WERI-Rb-1 (cell line): ENCODE measurements at regions not wholly inside any gene's neighbourhood (a gene's known extent, or its start where the extent isn't known, plus 50 kb on each side); places are given as distances from the start of the nearest gene placed in this dataset.

Source experiments
- DNase-seq: peaks from one replicate; pipeline ENCODE4 v3.0.0-alpha.2; 2020
- H3K27ac ChIP-seq: fragments of 250-450 bp; sonication (Bioruptor Pico); 2 replicates; pipeline ENCODE4 v1.5.1; 2020; ENCODE audit warnings: mild to moderate bottlenecking, moderate library complexity
- H3K27me3 ChIP-seq: fragments of 250-450 bp; sonication (Bioruptor Pico); 2 replicates; pipeline ENCODE4 v1.5.1; 2021; ENCODE audit warnings: mild to moderate bottlenecking, low read depth, moderate library complexity; ENCODE audit not compliant: insufficient read depth, severe bottlenecking
- H3K36me3 ChIP-seq: fragments of 250-450 bp; sonication (Bioruptor Pico); 2 replicates; pipeline ENCODE4 v1.5.1; 2020; ENCODE audit warnings: mild to moderate bottlenecking, moderate library complexity
- H3K4me3 ChIP-seq: 2 replicates; pipeline ENCODE4 v1.5.1; 2011; ENCODE audit warnings: low read depth, mild to moderate bottlenecking, control low read depth, low read length
- H3K9me3 ChIP-seq: fragments of 250-450 bp; sonication (Bioruptor Pico); 2 replicates; pipeline ENCODE4 v1.5.1; 2021; ENCODE audit warnings: mild to moderate bottlenecking, moderate library complexity; ENCODE audit not compliant: severe bottlenecking
- CTCF ChIP-seq: IDR thresholded peaks from 2 replicates; pipeline ENCODE4 v1.5.1; 2011; ENCODE audit warnings: low read depth, mild to moderate bottlenecking, control low read depth, inconsistent platforms, low read length

- Histone ChIP-seq H3K4me3 (no peak overlapping the region), H3K36me3 (no peaks in the 10 kb centered on the region), H3K27me3 (peaks cover 49% of the 10 kb centered on the region), H3K27ac (no peak overlapping the region), H3K9me3 (no peaks in the 10 kb centered on the region)
- TF ChIP-seq CTCF = no peak
- DNase-seq = no peak
These were observed 146.6 kb downstream of the ZNF33B start for GRCh38 chr10:42491801-42492200.

GRCh38 chr10:42491001-42491592 lies 147.3 kb downstream of the ZNF33B start:
- no peak for DNase-seq
- Histone ChIP-seq H3K4me3 (no peak overlapping the region), H3K27ac (no peak overlapping the region), H3K36me3 (no peaks in the 10 kb centered on the region), H3K27me3 (peaks cover 55% of the 10 kb centered on the region), H3K9me3 (no peaks in the 10 kb centered on the region)
- no peak for TF ChIP-seq CTCF

- TF ChIP-seq CTCF = no peak
- Histone ChIP-seq H3K9me3 (no peaks in the 10 kb centered on the region), H3K4me3 (no peak overlapping the region), H3K27me3 (peaks cover 50% of the 10 kb centered on the region), H3K27ac (no peak overlapping the region), H3K36me3 (no peaks in the 10 kb centered on the region)
- DNase-seq = no peak
These were observed 148.0 kb downstream of the ZNF33B start for GRCh38 chr10:42490368-42490767.

- no peak for DNase-seq
- H3K4me3 ChIP-seq = no peak overlapping the region
- no peaks in the 10 kb centered on the region for H3K36me3 ChIP-seq
- peaks cover 48% of the 10 kb centered on the region for H3K27me3 ChIP-seq
- H3K9me3 ChIP-seq = no peaks in the 10 kb centered on the region
- no peak overlapping the region for H3K27ac ChIP-seq
- no peak for TF ChIP-seq CTCF
These were observed 150.0 kb downstream of the ZNF33B start for GRCh38 chr10:42488416-42488815.

- Histone ChIP-seq H3K27ac (no peak overlapping the region), H3K9me3 (no peaks in the 10 kb centered on the region), H3K27me3 (peaks cover 33% of the 10 kb centered on the region), H3K4me3 (no peak overlapping the region), H3K36me3 (no peaks in the 10 kb centered on the region)
- no peak for TF ChIP-seq CTCF
- no peak for DNase-seq
These were observed 156.0 kb downstream of the ZNF33B start for GRCh38 chr10:42482411-42482810.

- no peak for TF ChIP-seq CTCF
- H3K4me3 ChIP-seq = no peak overlapping the region
- peaks cover 39% of the 10 kb centered on the region for H3K27me3 ChIP-seq
- H3K27ac ChIP-seq = no peak overlapping the region
- no peaks in the 10 kb centered on the region for H3K9me3 ChIP-seq
- H3K36me3 ChIP-seq = no peaks in the 10 kb centered on the region
- no peak for DNase-seq
These were observed 159.3 kb downstream of the ZNF33B start for GRCh38 chr10:42479057-42479456.
